NCI-H69 (cell line): ENCODE measurements at regions not wholly inside any gene's neighbourhood (a gene's known extent, or its start where the extent isn't known, plus 50 kb on each side); places are given as distances from the start of the nearest gene placed in this dataset.

ENCODE experiments used
- DNase-seq: peaks from one replicate; lab custom pipeline; 2025; lab: John Stamatoyannopoulos, UW

GRCh38 chr18:39685303-39685902, 2119.8 kb upstream of the CELF4 start:
- peak; percentile 76 for DNase-seq

- DNase-seq = peak; percentile 63
Measured at GRCh38 chr18:39681061-39681460, 2115.5 kb upstream of the CELF4 start.

GRCh38 chr18:39675906-39676305, 2110.3 kb upstream of the CELF4 start:
- DNase-seq = no peak

GRCh38 chr18:39675368-39675767, 2109.8 kb upstream of the CELF4 start:
- no peak for DNase-seq

- no peak for DNase-seq
Measured at GRCh38 chr18:39672171-39672570, 2106.6 kb upstream of the CELF4 start.

- DNase-seq = no peak
Measured at GRCh38 chr18:39667905-39668304, 2102.3 kb upstream of the CELF4 start.

GRCh38 chr18:39666541-39666940, 2100.9 kb upstream of the CELF4 start:
- DNase-seq = no peak

GRCh38 chr18:39661856-39662366, 2096.3 kb upstream of the CELF4 start:
- DNase-seq = peak; percentile 54

GRCh38 chr18:39660141-39660540, 2094.5 kb upstream of the CELF4 start:
- no peak for DNase-seq

- DNase-seq = no peak
Measured at GRCh38 chr18:39655341-39655740, 2089.7 kb upstream of the CELF4 start.

GRCh38 chr18:39653221-39653620, 2087.6 kb upstream of the CELF4 start:
- DNase-seq = no peak

- DNase-seq = no peak
Measured at GRCh38 chr18:39648616-39649015, 2083.0 kb upstream of the CELF4 start.

- DNase-seq = peak; percentile 94
Measured at GRCh38 chr18:39647627-39648534, 2082.3 kb upstream of the CELF4 start.

GRCh38 chr18:39638224-39638623, 2072.6 kb upstream of the CELF4 start:
- no peak for DNase-seq

- DNase-seq = peak; percentile 30
Measured at GRCh38 chr18:39636931-39637330, 2071.3 kb upstream of the CELF4 start.

GRCh38 chr18:39635966-39636365, 2070.4 kb upstream of the CELF4 start:
- peak; percentile 49 for DNase-seq

GRCh38 chr18:39635192-39635591, 2069.6 kb upstream of the CELF4 start:
- DNase-seq = no peak

GRCh38 chr18:39627936-39628335, 2062.3 kb upstream of the CELF4 start:
- no peak for DNase-seq

- DNase-seq = no peak
Measured at GRCh38 chr18:39624961-39625360, 2059.4 kb upstream of the CELF4 start.

- DNase-seq = no peak
Measured at GRCh38 chr18:39622431-39622830, 2056.8 kb upstream of the CELF4 start.

GRCh38 chr18:39620551-39621168, 2055.1 kb upstream of the CELF4 start:
- no peak for DNase-seq

GRCh38 chr18:39618265-39619003, 2052.8 kb upstream of the CELF4 start:
- no peak for DNase-seq
